Germinal center (tissue), 1 donor: ENCODE measurements at regions not wholly inside any gene's neighbourhood (a gene's known extent, or its start where the extent isn't known, plus 50 kb on each side); places are given as distances from the start of the nearest gene placed in this dataset.

Experiments used
- DNase-seq: peaks from one replicate; pipeline ENCODE4 v3.0.0; 2012; ENCODE audit warnings: mixed read lengths, low spot score

- no peak for DNase-seq
These were observed 177.4 kb upstream of the NRIP1 start for GRCh38 chr21:15241997-15242736.

- no peak for DNase-seq
These were observed 178.1 kb upstream of the NRIP1 start for GRCh38 chr21:15242906-15243305.

GRCh38 chr21:15243406-15243805 is 178.6 kb upstream of the NRIP1 start:
- no peak for DNase-seq

- no peak for DNase-seq
These were observed 182.8 kb upstream of the NRIP1 start for GRCh38 chr21:15247613-15248012.

- DNase-seq: no peak
These were observed 184.6 kb upstream of the NRIP1 start for GRCh38 chr21:15249285-15249993.

- DNase-seq: no peak
These were observed 185.6 kb upstream of the NRIP1 start for GRCh38 chr21:15250384-15250783.

- DNase-seq: no peak
These were observed 187.6 kb upstream of the NRIP1 start for GRCh38 chr21:15252431-15252830.

GRCh38 chr21:15254111-15254510 is 189.3 kb upstream of the NRIP1 start:
- DNase-seq: no peak

GRCh38 chr21:15255261-15255660 is 190.5 kb upstream of the NRIP1 start:
- no peak for DNase-seq

GRCh38 chr21:15255763-15256162 is 191.0 kb upstream of the NRIP1 start:
- DNase-seq: no peak

- no peak for DNase-seq
These were observed 192.2 kb upstream of the NRIP1 start for GRCh38 chr21:15256996-15257395.

GRCh38 chr21:15257646-15258045 is 192.8 kb upstream of the NRIP1 start:
- no peak for DNase-seq

- DNase-seq: no peak
These were observed 195.0 kb upstream of the NRIP1 start for GRCh38 chr21:15259824-15260223.

GRCh38 chr21:15260604-15261003 is 195.8 kb upstream of the NRIP1 start:
- no peak for DNase-seq

- DNase-seq: no peak
These were observed 199.4 kb upstream of the NRIP1 start for GRCh38 chr21:15264084-15264665.

GRCh38 chr21:15272171-15272570 is 207.4 kb upstream of the NRIP1 start:
- no peak for DNase-seq

- DNase-seq: no peak
These were observed 207.8 kb upstream of the NRIP1 start for GRCh38 chr21:15272591-15272990.

- no peak for DNase-seq
These were observed 208.4 kb upstream of the NRIP1 start for GRCh38 chr21:15273244-15273643.

GRCh38 chr21:15274701-15275485 is 210.1 kb upstream of the NRIP1 start:
- DNase-seq: no peak

GRCh38 chr21:15275615-15276235 is 210.9 kb upstream of the NRIP1 start:
- no peak for DNase-seq

- no peak for DNase-seq
These were observed 211.4 kb upstream of the NRIP1 start for GRCh38 chr21:15276243-15276642.

GRCh38 chr21:15277466-15277865 is 212.7 kb upstream of the NRIP1 start:
- no peak for DNase-seq
